OCI-LY7 (cell line): ENCODE measurements at regions not wholly inside any gene's neighbourhood (a gene's known extent, or its start where the extent isn't known, plus 50 kb on each side); places are given as distances from the start of the nearest gene placed in this dataset.

ENCODE experiments used
- BruUV-seq: library from RNA; stranded (reverse); fragments of 400-500 nt; replicated peaks from 2 replicates; lab custom pipeline; 2021; lab: Mats Ljungman, UMichigan
- CTCF ChIA-PET: fragments of 300-600 bp; sonication (Branson Sonifier 250); formaldehyde crosslinking; loops from one replicate; lab custom pipeline; 2022; ENCODE audit warnings: antibody characterized with exemption; ENCODE audit not compliant: unreplicated experiment; lab: Charles Lee
- POLR2A ChIA-PET: fragments of 300-600 bp; sonication (Branson Sonifier 250); formaldehyde crosslinking; loops from one replicate; lab custom pipeline; 2022; ENCODE audit warnings: antibody characterized with exemption; lab: Charles Lee
- DNase-seq: peaks from one replicate; pipeline ENCODE4 v3.0.0-alpha.2; 2015; ENCODE audit warnings: low spot score
- H2AFZ ChIP-seq: fragments of 200-600 bp; sonication (generic), shearing (Covaris generic); 2 replicates; pipeline ENCODE4 v1.6.1; 2014; ENCODE audit warnings: mild to moderate bottlenecking, antibody characterized with exemption, low read length, moderate library complexity
- H3K27ac ChIP-seq: fragments of 200-600 bp; sonication (generic); 2 replicates; pipeline ENCODE4 v1.5.1; 2014; ENCODE audit warnings: mixed run types, low read depth, mild to moderate bottlenecking, moderate library complexity, low read length, inconsistent platforms; ENCODE audit not compliant: poor library complexity, severe bottlenecking
- H3K36me3 ChIP-seq: fragments of 200-600 bp; sonication (generic); 2 replicates; pipeline ENCODE4 v1.6.1; 2014; ENCODE audit warnings: mild to moderate bottlenecking, antibody characterized with exemption, low read length, moderate library complexity, mixed read lengths; ENCODE audit not compliant: insufficient read depth
- H3K4me1 ChIP-seq: fragments of 200-600 bp; sonication (generic); 2 replicates; pipeline ENCODE4 v1.5.1; 2014; ENCODE audit warnings: mild to moderate bottlenecking, low read length; ENCODE audit not compliant: insufficient read depth, poor library complexity, severe bottlenecking
- H3K4me2 ChIP-seq: fragments of 200-600 bp; sonication (generic); 2 replicates; pipeline ENCODE4 v1.6.1; 2014; ENCODE audit warnings: mild to moderate bottlenecking, low read length
- H3K4me3 ChIP-seq: fragments of 200-600 bp; sonication (generic); 2 replicates; pipeline ENCODE4 v1.5.1; 2014; ENCODE audit warnings: mild to moderate bottlenecking, low read depth, low read length; ENCODE audit not compliant: poor library complexity, severe bottlenecking
- H3K79me2 ChIP-seq: fragments of 200-600 bp; sonication (generic); 2 replicates; pipeline ENCODE4 v1.6.1; 2016; ENCODE audit warnings: low read depth, mild to moderate bottlenecking, low read length, moderate library complexity, mixed read lengths; ENCODE audit not compliant: insufficient read depth
- H3K9me2 ChIP-seq: fragments of 200-600 bp; sonication (generic); 2 replicates; pipeline ENCODE4 v1.6.1; 2016; ENCODE audit warnings: mild to moderate bottlenecking, low read length, mixed read lengths; ENCODE audit not compliant: insufficient read depth
- H3K9me3 ChIP-seq: fragments of 200-600 bp; sonication (generic); 2 replicates; pipeline ENCODE4 v1.6.1; 2014; ENCODE audit warnings: mild to moderate bottlenecking, mixed run types, low read length, mixed read lengths
- H4K20me1 ChIP-seq: fragments of 200-600 bp; sonication (generic); 2 replicates; pipeline ENCODE4 v1.6.1; 2014; ENCODE audit warnings: mild to moderate bottlenecking, antibody characterized with exemption, low read length, moderate library complexity, mixed read lengths; ENCODE audit not compliant: insufficient read depth
- EZH2phosphoT487 ChIP-seq: fragments of 200-600 bp; sonication (generic); IDR thresholded peaks from 2 replicates; pipeline ENCODE4 v1.6.1; 2018; ENCODE audit warnings: low read depth, borderline replicate concordance, mild to moderate bottlenecking, mixed run types, antibody characterized with exemption, low read length, moderate library complexity, mixed read lengths
- intact Hi-C: fragments of 100-400 bp; cut with micrococcal nuclease; formaldehyde crosslinking; loops from one replicate; pipeline ENCODE4 v1.10.0; 2022; ENCODE audit not compliant: unreplicated experiment
- TF ChIP-seq, protein P1 (sequence below): fragments of 200-600 bp; sonication (generic); conservative IDR thresholded peaks from 2 replicates; pipeline ENCODE4 v1.5.1; 2014; ENCODE audit warnings: mild to moderate bottlenecking, antibody characterized with exemption, low read length, moderate library complexity, mixed read lengths

DNA sequence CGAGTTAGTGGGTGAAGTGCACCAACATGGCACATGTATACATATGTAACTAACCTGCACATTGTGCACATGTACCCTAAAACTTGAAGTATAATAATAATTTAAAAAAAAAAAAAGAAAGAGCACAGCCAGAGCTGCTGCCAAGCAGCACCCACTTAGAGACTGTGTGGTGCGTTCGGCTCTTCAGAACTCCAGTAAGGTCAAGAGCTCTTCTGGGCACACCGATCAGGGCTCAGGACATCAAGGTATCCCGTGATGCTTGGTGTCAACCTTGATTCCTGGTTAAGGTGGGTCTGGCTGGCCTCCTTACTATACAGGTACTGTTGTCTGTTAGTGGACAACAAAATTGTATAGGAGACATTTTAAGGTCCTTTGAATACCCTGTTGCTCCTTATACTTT lies 385.7 kb upstream of the AKR1E2 start:
- no TSS peak for BruUV-seq
- no peak overlapping the region for H3K4me3 ChIP-seq
- no peak for TF ChIP-seq EZH2phosphoT487
- TF ChIP-seq, protein P1, sequence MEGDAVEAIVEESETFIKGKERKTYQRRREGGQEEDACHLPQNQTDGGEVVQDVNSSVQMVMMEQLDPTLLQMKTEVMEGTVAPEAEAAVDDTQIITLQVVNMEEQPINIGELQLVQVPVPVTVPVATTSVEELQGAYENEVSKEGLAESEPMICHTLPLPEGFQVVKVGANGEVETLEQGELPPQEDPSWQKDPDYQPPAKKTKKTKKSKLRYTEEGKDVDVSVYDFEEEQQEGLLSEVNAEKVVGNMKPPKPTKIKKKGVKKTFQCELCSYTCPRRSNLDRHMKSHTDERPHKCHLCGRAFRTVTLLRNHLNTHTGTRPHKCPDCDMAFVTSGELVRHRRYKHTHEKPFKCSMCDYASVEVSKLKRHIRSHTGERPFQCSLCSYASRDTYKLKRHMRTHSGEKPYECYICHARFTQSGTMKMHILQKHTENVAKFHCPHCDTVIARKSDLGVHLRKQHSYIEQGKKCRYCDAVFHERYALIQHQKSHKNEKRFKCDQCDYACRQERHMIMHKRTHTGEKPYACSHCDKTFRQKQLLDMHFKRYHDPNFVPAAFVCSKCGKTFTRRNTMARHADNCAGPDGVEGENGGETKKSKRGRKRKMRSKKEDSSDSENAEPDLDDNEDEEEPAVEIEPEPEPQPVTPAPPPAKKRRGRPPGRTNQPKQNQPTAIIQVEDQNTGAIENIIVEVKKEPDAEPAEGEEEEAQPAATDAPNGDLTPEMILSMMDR = no peak
- ChIA-PET CTCF (no interaction called here), POLR2A (no interaction called here)
- H3K9me3 ChIP-seq = no peaks in the 10 kb centered on the region
- no peak overlapping the region for H2AFZ ChIP-seq
- H3K4me2 ChIP-seq = no peak overlapping the region
- no peak overlapping the region for H3K27ac ChIP-seq
- no peaks in the 10 kb centered on the region for H3K9me2 ChIP-seq
- H4K20me1 ChIP-seq = no peaks in the 10 kb centered on the region
- no peak for DNase-seq
- H3K36me3 ChIP-seq = no peaks in the 10 kb centered on the region
- no peaks in the 10 kb centered on the region for H3K4me1 ChIP-seq
- H3K79me2 ChIP-seq = no peaks in the 10 kb centered on the region
- intact Hi-C loops = no loop called here

DNA sequence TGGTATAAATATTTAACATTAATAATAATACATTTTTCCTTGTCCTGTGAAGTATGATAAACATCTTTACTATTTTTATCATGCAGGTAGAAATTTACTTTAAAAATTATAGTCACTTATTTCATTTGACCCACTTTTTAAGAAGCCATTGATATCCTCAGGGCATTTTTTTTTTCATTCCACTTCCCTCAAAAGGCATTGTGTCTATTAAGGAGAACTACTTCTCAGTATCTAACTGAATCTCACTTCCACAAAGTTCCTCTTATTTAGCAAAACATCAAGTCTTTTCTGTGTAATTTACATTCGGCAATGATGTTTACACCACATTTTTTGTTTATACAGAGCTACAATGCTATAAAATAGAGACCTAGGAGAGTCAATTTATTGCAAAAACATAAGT lies 388.2 kb upstream of the AKR1E2 start:
- H3K9me3 ChIP-seq = no peaks in the 10 kb centered on the region
- no peaks in the 10 kb centered on the region for H3K4me1 ChIP-seq
- H3K4me2 ChIP-seq = no peak overlapping the region
- TF ChIP-seq, protein P1 = no peak
- no peak for TF ChIP-seq EZH2phosphoT487
- no peak overlapping the region for H3K27ac ChIP-seq
- DNase-seq = no peak
- ChIA-PET POLR2A (no interaction called here), CTCF (no interaction called here)
- no peaks in the 10 kb centered on the region for H4K20me1 ChIP-seq
- no peak overlapping the region for H3K4me3 ChIP-seq
- no TSS peak for BruUV-seq
- no peaks in the 10 kb centered on the region for H3K36me3 ChIP-seq
- H3K79me2 ChIP-seq = no peaks in the 10 kb centered on the region
- H2AFZ ChIP-seq = no peak overlapping the region
- H3K9me2 ChIP-seq = no peaks in the 10 kb centered on the region
- intact Hi-C loops = no loop called here

DNA sequence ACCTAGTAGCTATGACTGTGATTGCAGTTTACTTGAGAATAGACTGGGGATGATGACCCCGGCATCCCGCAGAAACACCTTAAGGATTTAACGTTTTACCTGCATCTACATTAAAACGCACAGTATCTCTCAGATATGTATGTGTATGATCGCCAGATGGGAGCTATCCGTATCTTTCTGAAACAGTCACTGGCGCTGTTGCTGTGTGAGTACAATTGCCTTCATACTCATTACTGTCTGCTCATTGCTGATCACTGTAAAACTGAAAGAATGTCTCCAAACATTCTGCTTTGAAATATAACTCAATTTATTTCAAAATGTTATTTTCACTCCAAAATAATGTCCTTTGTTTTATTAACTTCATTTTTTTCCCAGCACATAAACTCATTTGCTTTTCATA lies 388.9 kb upstream of the AKR1E2 start:
- no peaks in the 10 kb centered on the region for H3K79me2 ChIP-seq
- BruUV-seq = no TSS peak
- TF ChIP-seq EZH2phosphoT487 = no peak
- TF ChIP-seq, protein P1 = no peak
- H3K4me3 ChIP-seq = no peak overlapping the region
- H3K27ac ChIP-seq = no peak overlapping the region
- H3K36me3 ChIP-seq = no peaks in the 10 kb centered on the region
- no peak overlapping the region for H3K4me2 ChIP-seq
- CTCF ChIA-PET = no interaction called here
- intact Hi-C loops = no loop called here
- no peaks in the 10 kb centered on the region for H4K20me1 ChIP-seq
- H3K4me1 ChIP-seq = no peaks in the 10 kb centered on the region
- no peak for DNase-seq
- no peak overlapping the region for H2AFZ ChIP-seq
- no peaks in the 10 kb centered on the region for H3K9me2 ChIP-seq
- POLR2A ChIA-PET = no interaction called here
- H3K9me3 ChIP-seq = no peaks in the 10 kb centered on the region
